NCI-H1930 (cell line): ENCODE measurements at regions not wholly inside any gene's neighbourhood (a gene's known extent, or its start where the extent isn't known, plus 50 kb on each side); places are given as distances from the start of the nearest gene placed in this dataset.

Source experiments
- DNase-seq, 2 experiments: peaks; one replicate each; lab custom pipeline; 2025; lab: John Stamatoyannopoulos, UW

- no peak for DNase-seq
Observed at GRCh38 chrX:16222151-16222550, 54.9 kb downstream of the MAGEB17 start.

GRCh38 chrX:16223385-16223784, 56.1 kb downstream of the MAGEB17 start:
- DNase-seq, result no peak

- no peak for DNase-seq
Observed at GRCh38 chrX:16239211-16239610, 71.9 kb downstream of the MAGEB17 start.

GRCh38 chrX:16240231-16240905, 73.1 kb downstream of the MAGEB17 start:
- no peak for DNase-seq

GRCh38 chrX:16240968-16241367, 73.7 kb downstream of the MAGEB17 start:
- no peak for DNase-seq

- DNase-seq, result no peak
Observed at GRCh38 chrX:16250296-16250695, 83.0 kb downstream of the MAGEB17 start.

- DNase-seq, result no peak
Observed at GRCh38 chrX:16251782-16252181, 84.5 kb downstream of the MAGEB17 start.

- no peak for DNase-seq
Observed at GRCh38 chrX:16258882-16259281, 91.6 kb downstream of the MAGEB17 start.

GRCh38 chrX:16267431-16267830, 100.2 kb downstream of the MAGEB17 start:
- no peak for DNase-seq

GRCh38 chrX:16268206-16268605, 100.9 kb downstream of the MAGEB17 start:
- DNase-seq, result no peak

- no peak for DNase-seq
Observed at GRCh38 chrX:16278927-16279326, 111.6 kb downstream of the MAGEB17 start.

GRCh38 chrX:16282209-16282608, 114.9 kb downstream of the MAGEB17 start:
- no peak for DNase-seq

GRCh38 chrX:16284842-16285241, 117.6 kb downstream of the MAGEB17 start:
- no peak for DNase-seq

- DNase-seq, result no peak
Observed at GRCh38 chrX:16290997-16291396, 123.7 kb downstream of the MAGEB17 start.

- no peak for DNase-seq
Observed at GRCh38 chrX:16300831-16301230, 133.6 kb downstream of the MAGEB17 start.

- DNase-seq, result no peak
Observed at GRCh38 chrX:16304751-16305150, 137.5 kb downstream of the MAGEB17 start.

- DNase-seq, result no peak
Observed at GRCh38 chrX:16305187-16305586, 137.9 kb downstream of the MAGEB17 start.

GRCh38 chrX:16307950-16308349, 140.7 kb downstream of the MAGEB17 start:
- no peak for DNase-seq

- no peak for DNase-seq
Observed at GRCh38 chrX:16308773-16309172, 141.5 kb downstream of the MAGEB17 start.

- no peak for DNase-seq
Observed at GRCh38 chrX:16310326-16310725, 143.0 kb downstream of the MAGEB17 start.

GRCh38 chrX:16311671-16312070, 144.4 kb downstream of the MAGEB17 start:
- DNase-seq, result no peak

GRCh38 chrX:16312761-16313623, 145.7 kb downstream of the MAGEB17 start:
- no peak for DNase-seq

- no peak for DNase-seq
Observed at GRCh38 chrX:16316331-16316730, 149.1 kb downstream of the MAGEB17 start.
